ENCODE measurements at regions not wholly inside any gene's neighbourhood (a gene's known extent, or its start where the extent isn't known, plus 50 kb on each side); places are given as distances from the start of the nearest gene placed in this dataset.
"Not testable (repeated sequence)": the region's sequence is repeated elsewhere in the genome, so short reads cannot be mapped to it uniquely, and the experiment has no call there.

- DNase-seq (ENCODE audit: low read depth, low spot score), result no peak
- Histone ChIP-seq H3K4me2 (ENCODE audit: low read length) (no peak overlapping the region), H3K79me2 (ENCODE audit: insufficient read depth, low read length) (no peaks in the 10 kb centered on the region), H3K4me3 (replicated peaks in 1 of 2; ENCODE audit: low read depth in 1 of 2, low read length in 2 of 2) (no peak overlapping the region), H3K9ac (ENCODE audit: low read length) (no peak overlapping the region), H3K36me3 (ENCODE audit: control insufficient read depth in 1 of 2, insufficient read depth in 2 of 2, low read length in 2 of 2) (no peaks in the 10 kb centered on the region), H4K20me1 (ENCODE audit: insufficient read depth) (no peaks in the 10 kb centered on the region), H2AFZ (ENCODE audit: low read depth, low read length, poor library complexity, severe bottlenecking) (no peak overlapping the region), H3K4me1 (ENCODE audit: control insufficient read depth in 1 of 2, insufficient read depth in 2 of 2, low read length in 2 of 2) (no peaks in the 10 kb centered on the region), H3K27ac (ENCODE audit: low read depth, low read length) (no peak overlapping the region), H3K27me3 (ENCODE audit: insufficient read depth, low read length) (no peaks in the 10 kb centered on the region), H3K9me3 (ENCODE audit: control insufficient read depth in 1 of 2, insufficient read depth in 1 of 2, low read depth in 1 of 2, low read length in 2 of 2) (peaks cover 49% of the 10 kb centered on the region in 2 experiments; a peak in 3 of 4 replicates), H3K9me2 (ENCODE audit: insufficient read depth) (no peaks in the 10 kb centered on the region)
- ChIA-PET CTCF (no interaction called here), RAD21 (ENCODE audit: low non-redundant PET in 1 of 2, low total read pairs in 2 of 2, uncharacterized antibody in 2 of 2, unreplicated experiment in 2 of 2) (no interaction called here), POLR2A (no interaction called here)
- no peak for ATAC-seq
- intact Hi-C loops (cut with micrococcal nuclease), result no loop called here
- TF ChIP-seq ZFX (IDR thresholded peaks at IDR 0.05) (no peak), CEBPB (IDR thresholded peaks at IDR 0.05; ENCODE audit: low read depth) (no peak), CTCF (IDR thresholded peaks at IDR 0.05 in 2 of 3, conservative IDR thresholded peaks at IDR 0.05 in 1 of 3; ENCODE audit: borderline replicate concordance in 1 of 3, insufficient read depth in 1 of 3, low read depth in 2 of 3, low read length in 2 of 3) (no peak), YY1 (IDR thresholded peaks at IDR 0.05; ENCODE audit: extremely low read depth, insufficient replicate concordance, low read depth, low read length) (no peak)
- TF ChIP-seq, protein P1, sequence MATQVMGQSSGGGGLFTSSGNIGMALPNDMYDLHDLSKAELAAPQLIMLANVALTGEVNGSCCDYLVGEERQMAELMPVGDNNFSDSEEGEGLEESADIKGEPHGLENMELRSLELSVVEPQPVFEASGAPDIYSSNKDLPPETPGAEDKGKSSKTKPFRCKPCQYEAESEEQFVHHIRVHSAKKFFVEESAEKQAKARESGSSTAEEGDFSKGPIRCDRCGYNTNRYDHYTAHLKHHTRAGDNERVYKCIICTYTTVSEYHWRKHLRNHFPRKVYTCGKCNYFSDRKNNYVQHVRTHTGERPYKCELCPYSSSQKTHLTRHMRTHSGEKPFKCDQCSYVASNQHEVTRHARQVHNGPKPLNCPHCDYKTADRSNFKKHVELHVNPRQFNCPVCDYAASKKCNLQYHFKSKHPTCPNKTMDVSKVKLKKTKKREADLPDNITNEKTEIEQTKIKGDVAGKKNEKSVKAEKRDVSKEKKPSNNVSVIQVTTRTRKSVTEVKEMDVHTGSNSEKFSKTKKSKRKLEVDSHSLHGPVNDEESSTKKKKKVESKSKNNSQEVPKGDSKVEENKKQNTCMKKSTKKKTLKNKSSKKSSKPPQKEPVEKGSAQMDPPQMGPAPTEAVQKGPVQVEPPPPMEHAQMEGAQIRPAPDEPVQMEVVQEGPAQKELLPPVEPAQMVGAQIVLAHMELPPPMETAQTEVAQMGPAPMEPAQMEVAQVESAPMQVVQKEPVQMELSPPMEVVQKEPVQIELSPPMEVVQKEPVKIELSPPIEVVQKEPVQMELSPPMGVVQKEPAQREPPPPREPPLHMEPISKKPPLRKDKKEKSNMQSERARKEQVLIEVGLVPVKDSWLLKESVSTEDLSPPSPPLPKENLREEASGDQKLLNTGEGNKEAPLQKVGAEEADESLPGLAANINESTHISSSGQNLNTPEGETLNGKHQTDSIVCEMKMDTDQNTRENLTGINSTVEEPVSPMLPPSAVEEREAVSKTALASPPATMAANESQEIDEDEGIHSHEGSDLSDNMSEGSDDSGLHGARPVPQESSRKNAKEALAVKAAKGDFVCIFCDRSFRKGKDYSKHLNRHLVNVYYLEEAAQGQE (IDR thresholded peaks at IDR 0.05; ENCODE audit: low read depth), result no peak
- no TSS peak for BruUV-seq (replicated peaks)
Measured at GRCh38 chr17:53466733-53467132, 356.0 kb upstream of the KIF2B start.

GRCh38 chr17:53464396-53464795, 358.3 kb upstream of the KIF2B start:
- H3K27ac ChIP-seq (ENCODE audit: low read depth, low read length); H3K4me3 ChIP-seq (replicated peaks in 1 of 2; ENCODE audit: low read depth in 1 of 2, low read length in 2 of 2); H3K36me3 ChIP-seq (ENCODE audit: control insufficient read depth in 1 of 2, insufficient read depth in 2 of 2, low read length in 2 of 2); H3K79me2 ChIP-seq (ENCODE audit: insufficient read depth, low read length); H2AFZ ChIP-seq (ENCODE audit: low read depth, low read length, poor library complexity, severe bottlenecking); BruUV-seq (replicated peaks); H3K4me2 ChIP-seq (ENCODE audit: low read length); DNase-seq (ENCODE audit: low read depth, low spot score); H4K20me1 ChIP-seq (ENCODE audit: insufficient read depth); H3K9me2 ChIP-seq (ENCODE audit: insufficient read depth); H3K4me1 ChIP-seq (ENCODE audit: control insufficient read depth in 1 of 2, insufficient read depth in 2 of 2, low read length in 2 of 2); intact Hi-C loops (cut with micrococcal nuclease); H3K9ac ChIP-seq (ENCODE audit: low read length); POLR2A ChIA-PET; CTCF ChIA-PET; RAD21 ChIA-PET (ENCODE audit: low non-redundant PET in 1 of 2, low total read pairs in 2 of 2, uncharacterized antibody in 2 of 2, unreplicated experiment in 2 of 2); ATAC-seq; H3K27me3 ChIP-seq (ENCODE audit: insufficient read depth, low read length): not testable (repeated sequence)
- peaks cover 50 to 62% of the 10 kb centered on the region in 2 experiments; a peak in 3 of 4 replicates for H3K9me3 ChIP-seq (ENCODE audit: control insufficient read depth in 1 of 2, insufficient read depth in 1 of 2, low read depth in 1 of 2, low read length in 2 of 2)

All from HCT116 (cell line).